ENCODE measurements at regions not wholly inside any gene's neighbourhood (a gene's known extent, or its start where the extent isn't known, plus 50 kb on each side); places are given as distances from the start of the nearest gene placed in this dataset.
"Not testable (repeated sequence)": the region's sequence is repeated elsewhere in the genome, so short reads cannot be mapped to it uniquely, and the experiment has no call there.

DNA sequence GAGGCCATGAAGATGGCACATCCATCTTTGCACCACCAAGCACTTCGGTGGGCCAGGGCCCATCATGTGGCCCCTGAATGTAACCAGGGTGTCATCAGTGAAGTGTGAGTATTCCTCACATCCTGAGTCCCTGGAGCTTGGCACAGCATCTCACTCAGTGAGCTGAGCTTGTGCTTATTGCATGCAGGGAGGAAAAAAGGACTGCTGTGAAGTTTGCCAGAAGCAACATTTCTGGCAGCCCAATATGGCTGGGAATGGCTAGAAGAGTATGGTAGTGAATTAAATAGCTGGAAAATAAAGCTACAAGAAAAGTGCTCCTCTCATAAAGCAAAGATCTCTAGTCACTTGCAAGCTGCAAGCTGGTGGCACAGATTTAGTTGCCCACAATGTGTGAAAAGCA lies 109.3 kb downstream of the TNFSF18 start:
- Mint-ChIP-seq H3K27ac (ENCODE audit: unreplicated experiment) (no peak overlapping the region), H3K4me3 (ENCODE audit: unreplicated experiment) (no peak overlapping the region), H3K4me1 (ENCODE audit: unreplicated experiment) (peaks cover 39% of the 10 kb centered on the region), H3K36me3 (ENCODE audit: unreplicated experiment) (no peaks in the 10 kb centered on the region), H3K27me3 (ENCODE audit: unreplicated experiment) (no peaks in the 10 kb centered on the region), H3K9me3 (ENCODE audit: unreplicated experiment) (no peaks in the 10 kb centered on the region)
- DNase-seq (ENCODE audit: extremely low spot score, unreplicated experiment), result no peak
- TF ChIP-seq, protein P1, sequence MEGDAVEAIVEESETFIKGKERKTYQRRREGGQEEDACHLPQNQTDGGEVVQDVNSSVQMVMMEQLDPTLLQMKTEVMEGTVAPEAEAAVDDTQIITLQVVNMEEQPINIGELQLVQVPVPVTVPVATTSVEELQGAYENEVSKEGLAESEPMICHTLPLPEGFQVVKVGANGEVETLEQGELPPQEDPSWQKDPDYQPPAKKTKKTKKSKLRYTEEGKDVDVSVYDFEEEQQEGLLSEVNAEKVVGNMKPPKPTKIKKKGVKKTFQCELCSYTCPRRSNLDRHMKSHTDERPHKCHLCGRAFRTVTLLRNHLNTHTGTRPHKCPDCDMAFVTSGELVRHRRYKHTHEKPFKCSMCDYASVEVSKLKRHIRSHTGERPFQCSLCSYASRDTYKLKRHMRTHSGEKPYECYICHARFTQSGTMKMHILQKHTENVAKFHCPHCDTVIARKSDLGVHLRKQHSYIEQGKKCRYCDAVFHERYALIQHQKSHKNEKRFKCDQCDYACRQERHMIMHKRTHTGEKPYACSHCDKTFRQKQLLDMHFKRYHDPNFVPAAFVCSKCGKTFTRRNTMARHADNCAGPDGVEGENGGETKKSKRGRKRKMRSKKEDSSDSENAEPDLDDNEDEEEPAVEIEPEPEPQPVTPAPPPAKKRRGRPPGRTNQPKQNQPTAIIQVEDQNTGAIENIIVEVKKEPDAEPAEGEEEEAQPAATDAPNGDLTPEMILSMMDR (IDR thresholded peaks at IDR 0.05), result no peak

DNA sequence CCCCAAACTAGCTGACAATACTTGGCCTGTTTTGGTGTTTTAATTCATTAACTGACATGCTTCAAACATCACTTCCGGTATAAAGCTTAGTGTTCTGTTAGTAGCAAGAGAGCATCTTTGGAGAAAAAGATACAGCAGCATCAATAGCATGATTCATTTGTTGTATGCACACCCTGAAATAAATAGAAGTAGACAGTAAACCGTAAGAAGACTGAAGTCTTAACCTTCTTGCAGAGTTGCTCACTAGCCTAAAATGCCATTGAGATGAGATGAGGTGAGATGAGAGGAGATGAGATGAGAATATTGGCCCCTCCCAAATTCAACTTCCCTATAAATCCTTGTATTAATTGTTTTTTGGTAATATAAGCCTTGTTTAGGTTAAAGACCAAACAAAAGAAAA lies 108.8 kb downstream of the TNFSF18 start:
- Mint-ChIP-seq H3K9me3 (ENCODE audit: unreplicated experiment) (no peaks in the 10 kb centered on the region), H3K4me3 (ENCODE audit: unreplicated experiment) (no peak overlapping the region), H3K27me3 (ENCODE audit: unreplicated experiment) (no peaks in the 10 kb centered on the region), H3K4me1 (ENCODE audit: unreplicated experiment) (peaks cover 39% of the 10 kb centered on the region), H3K36me3 (ENCODE audit: unreplicated experiment) (no peaks in the 10 kb centered on the region), H3K27ac (ENCODE audit: unreplicated experiment) (no peak overlapping the region)
- DNase-seq (ENCODE audit: extremely low spot score, unreplicated experiment), result no peak
- TF ChIP-seq, protein P1 (IDR thresholded peaks at IDR 0.05), result no peak

DNA sequence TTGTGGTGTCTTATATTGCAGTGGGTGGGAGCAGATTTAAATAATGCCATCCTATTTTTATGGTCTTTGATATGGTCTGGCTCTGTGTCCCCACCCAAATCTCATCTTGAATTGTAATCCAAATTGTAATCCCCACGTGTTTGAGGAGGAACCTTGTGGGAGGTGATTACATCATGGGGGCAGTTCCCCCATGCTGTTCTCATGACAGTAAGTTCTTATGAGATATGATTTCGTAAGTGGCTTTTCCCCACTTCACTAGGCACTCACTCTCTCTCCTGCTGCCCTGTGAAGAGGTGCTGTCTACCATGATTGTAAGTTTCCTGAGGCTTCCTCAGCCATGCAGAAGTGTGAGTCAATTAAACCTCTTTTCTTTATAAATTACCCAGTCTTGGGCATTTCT lies 107.6 kb downstream of the TNFSF18 start:
- not testable (repeated sequence) for H3K27ac Mint-ChIP-seq (ENCODE audit: unreplicated experiment); H3K27me3 Mint-ChIP-seq (ENCODE audit: unreplicated experiment); H3K9me3 Mint-ChIP-seq (ENCODE audit: unreplicated experiment); H3K36me3 Mint-ChIP-seq (ENCODE audit: unreplicated experiment); DNase-seq (ENCODE audit: extremely low spot score, unreplicated experiment); H3K4me3 Mint-ChIP-seq (ENCODE audit: unreplicated experiment)
- peaks cover 40% of the 10 kb centered on the region for H3K4me1 Mint-ChIP-seq (ENCODE audit: unreplicated experiment)

DNA sequence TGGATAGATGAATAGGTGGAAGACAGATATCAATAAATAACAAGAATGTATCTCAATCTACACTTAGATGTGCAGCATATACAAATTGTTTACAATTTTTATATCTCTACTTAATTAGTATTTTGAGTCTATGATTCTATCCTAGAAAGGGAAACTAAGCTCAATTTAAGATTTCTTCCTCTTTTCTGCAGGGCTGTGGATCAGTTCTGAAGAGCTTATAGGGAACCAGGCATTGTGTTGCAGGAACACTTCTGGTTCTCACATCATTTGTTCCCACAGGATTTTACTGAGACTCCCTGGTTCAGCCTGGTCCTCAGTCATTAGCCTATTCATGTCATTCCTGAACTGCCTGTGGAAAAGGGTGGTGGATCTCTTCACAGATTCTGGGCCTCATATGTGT lies 105.8 kb downstream of the TNFSF18 start:
- Mint-ChIP-seq H3K9me3 (ENCODE audit: unreplicated experiment) (no peaks in the 10 kb centered on the region), H3K27me3 (ENCODE audit: unreplicated experiment) (no peaks in the 10 kb centered on the region), H3K4me1 (ENCODE audit: unreplicated experiment) (peaks cover 45% of the 10 kb centered on the region), H3K27ac (ENCODE audit: unreplicated experiment) (no peak overlapping the region), H3K36me3 (ENCODE audit: unreplicated experiment) (no peaks in the 10 kb centered on the region), H3K4me3 (ENCODE audit: unreplicated experiment) (no peak overlapping the region)
- DNase-seq (ENCODE audit: extremely low spot score, unreplicated experiment), result no peak
- TF ChIP-seq, protein P1 (IDR thresholded peaks at IDR 0.05), result no peak

DNA sequence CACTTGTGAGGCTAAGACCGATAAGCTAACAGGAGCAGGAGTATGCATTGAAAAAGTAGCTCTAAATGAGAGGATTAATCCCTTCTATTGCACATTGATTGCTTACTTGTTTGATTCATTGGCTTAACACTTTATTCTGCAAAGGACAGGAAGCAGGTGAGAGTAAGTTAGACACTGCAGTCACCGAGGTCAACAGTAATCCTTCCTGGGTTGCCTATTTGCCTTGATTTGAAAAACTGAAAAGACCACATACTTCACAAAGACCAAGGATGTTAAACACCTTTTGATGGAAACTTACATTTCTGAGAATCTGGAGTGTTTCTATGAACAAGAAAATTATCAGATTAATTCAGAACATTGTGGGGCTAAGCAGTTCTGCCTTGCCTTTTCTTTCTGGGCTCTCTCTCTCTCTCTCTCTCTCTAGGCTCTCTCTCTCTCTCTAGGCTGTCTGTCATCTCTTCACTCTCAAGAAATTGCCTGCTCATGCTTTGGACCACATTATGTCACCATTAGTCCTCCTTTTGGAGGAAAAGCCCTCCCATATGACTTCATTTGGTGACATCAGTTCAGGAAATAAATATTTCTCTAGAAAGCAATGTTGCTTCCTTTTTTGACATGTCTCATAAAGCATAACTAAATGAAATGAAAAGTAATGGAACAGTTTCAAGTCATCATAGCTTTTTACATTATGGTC lies 103.8 kb downstream of the TNFSF18 start:
- Mint-ChIP-seq H3K27ac (ENCODE audit: unreplicated experiment) (no peak overlapping the region), H3K9me3 (ENCODE audit: unreplicated experiment) (no peaks in the 10 kb centered on the region), H3K4me1 (ENCODE audit: unreplicated experiment) (peaks cover 27% of the 10 kb centered on the region), H3K4me3 (ENCODE audit: unreplicated experiment) (no peak overlapping the region), H3K27me3 (ENCODE audit: unreplicated experiment) (no peaks in the 10 kb centered on the region), H3K36me3 (ENCODE audit: unreplicated experiment) (no peaks in the 10 kb centered on the region)
- DNase-seq (ENCODE audit: extremely low spot score, unreplicated experiment), result no peak
- TF ChIP-seq, protein P1 (IDR thresholded peaks at IDR 0.05), result no peak
